Motor neuron (in vitro differentiated cells): ENCODE measurements at regions not wholly inside any gene's neighbourhood (a gene's known extent, or its start where the extent isn't known, plus 50 kb on each side); places are given as distances from the start of the nearest gene placed in this dataset.

Experiments
- ATAC-seq, 8 experiments: fragments of 200-7000 bp; cut with Tn5 transposase; replicated peaks in 6 of 8; 2 replicates each; pipeline ENCODE4 v1.8.0; 2021; ENCODE audit warnings: mild to moderate bottlenecking in 8 of 8, moderate library complexity in 8 of 8
- H3K27ac ChIP-seq, 2 donors: fragments of 250-450 bp; sonication (Bioruptor Pico); 2 replicates each; pipeline ENCODE4 v1.9.0; 2021; ENCODE audit warnings: antibody characterized with exemption in 2 of 2, mild to moderate bottlenecking in 2 of 2, moderate library complexity in 1 of 2
- H3K4me1 ChIP-seq, 2 donors: fragments of 250-450 bp; sonication (Bioruptor Pico); replicated peaks in 1 of 2; 2 replicates each; pipeline ENCODE4 v1.6.1; 2021; ENCODE audit warnings: antibody characterized with exemption in 2 of 2, mild to moderate bottlenecking in 2 of 2, moderate library complexity in 1 of 2
- H3K4me3 ChIP-seq, 5 donors: fragments of 250-450 bp; sonication (Bioruptor Pico); 2 replicates each; pipeline ENCODE4 v1.9.0; 2021; ENCODE audit warnings: antibody characterized with exemption in 5 of 5, mild to moderate bottlenecking in 5 of 5, moderate library complexity in 4 of 5
- WGBS, 10 experiments: fragments of 450-650 bp; shearing (Covaris generic); methylation state at CpG; one replicate each; pipeline ENCODE4 v1.0.0; 2022; 5-methylcytosine and 5-hydroxymethylcytosine counted together
- in situ Hi-C, 9 experiments: fragments of 400-800 bp; cut with MboI; loops; one replicate each; pipeline ENCODE4 v1.15.0; 2021; ENCODE audit warnings: low sequenced_read_pairs in 9 of 9, low pct_unique_long_range_greater_than_20kb in 2 of 9; ENCODE audit not compliant: unreplicated experiment in 9 of 9

DNA sequence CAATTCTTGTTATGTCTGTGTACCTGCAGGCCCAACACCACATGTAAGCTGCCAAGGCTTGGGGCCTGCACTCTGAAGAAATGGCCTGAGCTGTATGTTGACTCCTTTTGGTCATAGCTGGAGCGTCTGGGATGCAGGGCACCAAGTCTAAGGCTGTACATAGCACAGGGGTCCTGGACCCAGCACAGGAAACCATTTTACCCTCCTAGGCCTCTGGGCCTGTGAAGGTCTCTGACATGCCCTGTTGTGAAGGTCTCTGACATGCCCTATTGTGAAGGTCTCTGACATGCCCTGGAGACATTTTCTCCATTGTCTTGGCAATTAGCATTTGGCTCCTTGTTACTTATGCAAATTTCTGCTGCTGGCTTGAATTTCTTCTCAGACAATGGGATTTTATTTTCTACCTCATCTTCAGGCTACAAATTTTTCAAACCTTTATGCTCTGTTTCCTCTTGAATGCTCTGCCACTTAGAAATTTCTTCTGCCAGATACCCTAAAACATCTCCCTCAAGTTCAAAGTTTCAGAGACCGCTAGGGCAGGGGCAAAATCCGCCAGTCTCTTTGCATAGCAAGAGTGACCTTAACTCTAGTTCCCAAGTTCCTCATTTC, 246.7 kb upstream of the B3GALT2 start:
- 20 to 93% (median 80%) methylated on average over 1 to 3 of the region's 3 CpGs; no CpG with 5 or more reads in 1 of the 10 experiments for WGBS, 10 experiments
- in situ Hi-C loops: no loop called here
- Histone ChIP-seq H3K4me3 (no peak overlapping the region), H3K4me1 (no peaks in the 10 kb centered on the region), H3K27ac (no peak overlapping the region)
- no peak for ATAC-seq

DNA sequence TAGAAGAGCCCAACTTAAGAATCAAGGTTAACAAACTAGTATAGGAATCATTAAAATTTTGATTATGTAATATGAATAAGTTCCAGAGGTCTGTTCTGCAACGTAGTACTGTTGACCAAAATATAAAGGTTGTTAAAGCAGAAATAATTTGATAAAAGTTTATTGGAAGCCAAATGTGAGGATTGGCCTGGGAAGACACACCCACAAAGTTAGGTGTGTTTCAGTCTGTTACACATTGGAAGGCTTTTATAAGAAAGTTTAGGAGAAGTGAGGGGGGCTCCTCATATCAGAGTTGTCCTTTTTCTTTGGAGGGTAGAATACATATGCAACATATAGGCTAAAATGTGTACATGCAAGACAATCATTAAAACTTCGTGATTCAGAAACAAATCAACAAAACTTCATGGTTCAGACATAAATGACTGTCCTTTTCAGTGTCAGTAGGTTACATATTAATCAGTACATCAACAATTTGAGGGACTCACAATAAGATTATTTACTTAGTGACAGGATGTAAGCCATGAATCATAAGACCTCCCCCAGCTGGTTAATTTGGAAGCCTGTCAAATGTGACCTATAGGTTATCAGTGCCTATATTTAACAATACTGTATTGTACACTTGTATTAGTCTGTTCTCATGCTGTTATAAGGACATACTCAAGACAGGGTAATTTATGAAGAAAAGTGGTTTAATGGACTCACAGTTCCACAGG, 245.0 kb upstream of the B3GALT2 start:
- ATAC-seq: no peak
- Histone ChIP-seq H3K27ac (no peak overlapping the region), H3K4me1 (no peaks in the 10 kb centered on the region), H3K4me3 (no peak overlapping the region)
- in situ Hi-C loops: no loop called here
- 7 to 78% (median 58%) methylated on average over 2 of the region's 2 CpGs; no CpG with 5 or more reads in 1 of the 10 experiments for WGBS, 10 experiments

- ATAC-seq: no peak
- in situ Hi-C loops: no loop called here
- Histone ChIP-seq H3K4me1 (no peaks in the 10 kb centered on the region), H3K27ac (no peak overlapping the region), H3K4me3 (no peak overlapping the region)
- whole genome bisulfite sequencing, 10 experiments: 60 to 100% (median 76%) methylated on average over 1 to 2 of the region's 2 CpGs; no CpG with 5 or more reads in 4 of the 10 experiments
Measured at GRCh38 chr1:193427524-193427923, 241.1 kb upstream of the B3GALT2 start.

- WGBS, 10 experiments: 20 to 100% (median 76%) methylated on average over 1 to 2 of the region's 2 CpGs; no CpG with 5 or more reads in 2 of the 10 experiments
- Histone ChIP-seq H3K4me3 (no peak overlapping the region), H3K27ac (no peak overlapping the region), H3K4me1 (no peaks in the 10 kb centered on the region)
- in situ Hi-C loops: no loop called here
- no peak for ATAC-seq
Measured at GRCh38 chr1:193426061-193426460, 239.6 kb upstream of the B3GALT2 start.

DNA sequence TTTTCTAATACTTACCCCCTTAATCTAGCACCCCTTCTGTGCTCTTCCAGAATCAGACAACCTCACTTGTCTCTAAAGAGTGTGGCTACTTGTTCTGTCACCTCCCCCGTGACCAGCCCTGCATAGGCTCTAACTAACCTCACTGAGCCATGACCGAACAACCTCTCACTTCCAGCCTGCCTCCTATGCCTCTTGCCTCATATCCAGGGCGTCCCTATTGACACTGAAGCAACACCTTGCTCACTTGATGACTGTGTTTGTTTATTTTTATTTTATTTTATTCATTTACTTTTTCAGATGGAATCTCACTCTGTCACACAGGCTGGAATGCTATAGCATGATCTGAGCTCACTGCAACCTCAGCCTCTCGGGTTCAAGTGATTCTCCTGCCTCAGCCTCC, 235.1 kb upstream of the B3GALT2 start:
- 43 to 96% (median 83%) methylated on average over 1 to 4 of the region's 4 CpGs for WGBS, 10 experiments
- in situ Hi-C loops: no loop called here
- no peak for ATAC-seq
- Histone ChIP-seq H3K4me1 (no peaks in the 10 kb centered on the region), H3K27ac (no peak overlapping the region), H3K4me3 (no peak overlapping the region)

DNA sequence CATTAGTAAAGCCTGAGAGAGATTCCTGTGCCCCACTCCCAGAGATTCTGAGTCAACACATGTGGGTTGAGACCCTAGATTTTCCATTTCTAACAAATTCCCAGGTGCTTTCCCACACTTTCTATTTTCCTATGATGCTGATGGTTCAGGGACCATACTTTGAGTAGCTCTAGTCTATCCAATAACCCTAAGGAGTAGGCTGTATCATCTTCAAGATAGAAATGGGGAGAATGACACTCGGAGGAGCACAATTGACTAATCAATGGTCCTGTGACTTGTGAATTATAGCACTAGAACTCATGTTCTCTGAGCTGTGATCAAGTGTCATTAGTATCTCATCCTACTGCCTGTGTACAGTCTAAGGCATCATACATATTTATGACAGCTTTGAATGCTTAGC, 232.9 kb upstream of the B3GALT2 start:
- in situ Hi-C loops: no loop called here
- no peaks in the 10 kb centered on the region for H3K4me1 ChIP-seq
- ATAC-seq: no peak
- H3K27ac ChIP-seq: no peak overlapping the region
- no peak overlapping the region for H3K4me3 ChIP-seq
- WGBS, 10 experiments: 40 to 100% (median 92%) methylated on average over 1 of the region's 1 CpG; no CpG with 5 or more reads in 1 of the 10 experiments

DNA sequence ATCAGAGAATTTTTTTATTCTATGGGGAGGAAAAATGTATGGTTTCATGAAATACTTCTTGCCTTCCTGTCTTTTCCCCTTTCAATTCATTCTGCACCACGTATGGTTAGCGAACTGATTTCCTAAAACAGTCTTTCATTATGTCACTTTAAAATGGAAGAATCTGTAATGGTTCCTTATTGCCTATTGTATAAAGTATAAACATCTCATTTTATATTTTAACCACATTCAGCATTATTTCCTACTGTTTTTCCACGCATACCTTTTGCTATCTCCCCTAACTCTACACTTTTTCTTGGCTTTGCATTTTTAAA, 232.3 kb upstream of the B3GALT2 start:
- no peaks in the 10 kb centered on the region for H3K4me1 ChIP-seq
- whole genome bisulfite sequencing, 10 experiments: 38 to 100% (median 89%) methylated on average over 3 of the region's 3 CpGs; no CpG with 5 or more reads in 1 of the 10 experiments
- in situ Hi-C loops: no loop called here
- no peak for ATAC-seq
- H3K4me3 ChIP-seq: no peak overlapping the region
- no peak overlapping the region for H3K27ac ChIP-seq

DNA sequence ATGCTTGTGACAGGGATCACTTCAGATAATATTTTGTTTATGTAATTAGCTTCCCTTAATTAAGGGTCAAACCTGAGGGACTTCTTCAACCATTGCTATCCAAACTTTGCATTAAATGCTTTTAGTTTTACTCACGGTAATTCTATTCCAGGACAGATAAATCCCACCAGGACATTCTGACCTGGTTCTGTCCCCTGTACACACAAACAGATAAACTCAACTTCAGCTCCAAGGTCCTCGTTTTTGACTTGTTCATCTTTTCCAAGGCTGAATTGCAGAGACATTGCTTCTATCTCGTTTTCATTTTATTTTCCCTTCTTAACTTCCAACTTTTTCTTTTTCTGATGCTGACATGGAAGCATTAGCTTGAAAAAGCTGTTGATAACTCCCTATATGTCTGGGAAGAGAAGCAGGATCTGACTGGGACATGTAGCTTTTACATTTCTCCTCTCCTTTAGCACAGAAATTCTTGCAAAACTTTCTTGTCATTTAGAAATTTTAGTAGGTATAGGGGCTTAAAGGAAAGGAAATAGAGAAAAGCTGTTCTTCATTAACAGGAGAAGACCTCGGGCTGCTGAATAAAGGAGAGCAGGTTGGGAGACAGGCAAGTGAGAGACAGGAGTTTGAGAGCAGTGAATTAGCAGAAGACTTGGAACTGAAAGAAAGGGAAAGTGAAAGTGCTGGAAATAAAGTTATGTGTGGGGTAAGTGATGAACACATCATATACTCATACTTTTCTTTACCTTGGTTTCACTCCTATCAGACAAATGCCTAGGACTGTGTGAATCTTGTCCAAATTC, 231.7 kb upstream of the B3GALT2 start:
- WGBS, 10 experiments: 14 to 83% (median 58%) methylated on average over 2 to 4 of the region's 4 CpGs

DNA sequence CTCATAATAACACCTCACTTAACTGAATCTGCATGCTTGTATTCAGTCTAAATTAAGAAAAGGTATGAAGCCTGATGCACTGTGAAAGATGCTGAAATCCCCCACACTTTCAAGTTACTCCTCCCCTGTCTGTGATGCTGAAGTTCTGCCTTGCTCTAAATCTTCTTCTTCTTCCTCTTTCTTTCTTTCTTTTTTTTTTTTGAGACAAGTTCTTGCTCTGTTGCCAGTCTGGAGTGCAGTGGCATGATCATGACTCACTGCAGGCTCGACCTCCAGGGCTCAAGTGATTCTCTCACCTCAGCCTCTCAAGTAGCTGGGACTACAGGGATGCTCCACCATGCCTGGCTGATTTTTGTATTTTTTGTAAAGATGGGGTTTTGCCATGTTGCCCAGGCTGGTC, 231.0 kb upstream of the B3GALT2 start:
- 8 to 100% (median 72%) methylated on average over 1 of the region's 1 CpG; no CpG with 5 or more reads in 4 of the 10 experiments for WGBS, 10 experiments
- in situ Hi-C loops: no loop called here
- ATAC-seq: no peak
- no peaks in the 10 kb centered on the region for H3K4me1 ChIP-seq
- no peak overlapping the region for H3K27ac ChIP-seq
- no peak overlapping the region for H3K4me3 ChIP-seq

More for the DNA sequence above, 231.7 kb upstream of the B3GALT2 start:
- Histone ChIP-seq H3K27ac (no peak overlapping the region), H3K4me1 (no peaks in the 10 kb centered on the region), H3K4me3 (no peak overlapping the region)
- ATAC-seq: peak in 3 of 8 experiments; percentile 58 to 95 (median 84)
- in situ Hi-C loops: no loop called here

- 80 to 98% (median 86%) methylated on average over 3 to 7 of the region's 7 CpGs for WGBS, 10 experiments
- Histone ChIP-seq H3K4me1 (no peaks in the 10 kb centered on the region), H3K27ac (no peak overlapping the region), H3K4me3 (no peak overlapping the region)
- ATAC-seq: no peak
- in situ Hi-C loops: no loop called here
Measured at GRCh38 chr1:193416226-193417024, 230.0 kb upstream of the B3GALT2 start.

GRCh38 chr1:193415256-193415655, 228.8 kb upstream of the B3GALT2 start:
- in situ Hi-C loops: no loop called here
- H3K27ac ChIP-seq: no peak overlapping the region
- ATAC-seq: peak in 1 of 8 experiments; percentile 44
- 32 to 92% (median 64%) methylated on average over 2 to 3 of the region's 3 CpGs for WGBS, 10 experiments
- no peak overlapping the region for H3K4me3 ChIP-seq
- H3K4me1 ChIP-seq: no peaks in the 10 kb centered on the region

GRCh38 chr1:193413376-193413775, 227.0 kb upstream of the B3GALT2 start:
- H3K4me1 ChIP-seq: no peaks in the 10 kb centered on the region

GRCh38 chr1:193412748-193413147, 226.3 kb upstream of the B3GALT2 start:
- in situ Hi-C loops: no loop called here
- Histone ChIP-seq H3K4me3 (no peak overlapping the region), H3K4me1 (no peaks in the 10 kb centered on the region), H3K27ac (no peak overlapping the region)
- no peak for ATAC-seq
- WGBS, 10 experiments: 88 to 100% (median 100%) methylated on average over 1 of the region's 1 CpG; no CpG with 5 or more reads in 4 of the 10 experiments

More at GRCh38 chr1:193413376-193413775, 227.0 kb upstream of the B3GALT2 start:
- no peak overlapping the region for H3K27ac ChIP-seq
- in situ Hi-C loops: no loop called here
- WGBS, 10 experiments: 80 to 100% (median 96%) methylated on average over 1 to 3 of the region's 3 CpGs; no CpG with 5 or more reads in 1 of the 10 experiments
- no peak for ATAC-seq
- H3K4me3 ChIP-seq: no peak overlapping the region
